ENCODE measurements at regions not wholly inside any gene's neighbourhood (a gene's known extent, or its start where the extent isn't known, plus 50 kb on each side); places are given as distances from the start of the nearest gene placed in this dataset.

DNA sequence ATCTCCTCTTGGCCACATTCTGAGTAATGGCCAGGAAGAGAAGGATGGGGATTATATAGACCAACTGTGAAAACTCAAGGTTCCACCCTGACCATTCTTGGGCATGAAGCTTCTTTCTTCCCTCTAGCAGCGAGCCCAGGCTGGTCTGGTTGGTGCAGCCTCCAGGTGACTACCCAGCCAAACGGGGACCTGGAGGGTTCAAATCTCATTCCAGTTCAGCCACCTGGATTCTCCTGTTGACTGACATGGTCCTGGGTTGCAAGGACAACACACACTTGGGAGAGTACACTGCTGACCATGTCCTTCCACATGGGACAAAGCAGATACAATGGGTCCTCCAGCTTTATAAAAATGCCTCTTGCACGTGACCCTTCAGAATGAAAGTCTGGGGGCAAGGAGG lies 67.0 kb downstream of the SHANK2 start:
- Histone ChIP-seq H3K9me3 (ENCODE audit: control insufficient read depth in 4 of 4, low read length in 3 of 4) (no peaks in the 10 kb centered on the region), H3K4me3 (ENCODE audit: low read depth in 1 of 3, low read length in 3 of 3) (no peak overlapping the region), H3K27me3 (ENCODE audit: control insufficient read depth in 4 of 4, insufficient read depth in 4 of 4, low read length in 3 of 4) (no peaks in the 10 kb centered on the region), H3K9ac (ENCODE audit: low read depth in 1 of 2, low read length in 2 of 2) (no peak overlapping the region), H3K36me3 (ENCODE audit: control insufficient read depth in 4 of 4, insufficient read depth in 3 of 4, low read depth in 1 of 4, low read length in 3 of 4) (peaks cover 0 to 4% (median 1%) of the 10 kb centered on the region in 4 donors), H3K4me1 (ENCODE audit: control insufficient read depth in 4 of 4, insufficient read depth in 4 of 4, low read length in 3 of 4) (peaks cover 0 to 6% (median 1%) of the 10 kb centered on the region in 4 donors), H3K27ac (ENCODE audit: low read depth in 1 of 2, low read length in 2 of 2) (no peak overlapping the region)
- WGBS: 94% methylated on average over 3 of the region's 3 CpGs
- TF ChIP-seq, protein P1, sequence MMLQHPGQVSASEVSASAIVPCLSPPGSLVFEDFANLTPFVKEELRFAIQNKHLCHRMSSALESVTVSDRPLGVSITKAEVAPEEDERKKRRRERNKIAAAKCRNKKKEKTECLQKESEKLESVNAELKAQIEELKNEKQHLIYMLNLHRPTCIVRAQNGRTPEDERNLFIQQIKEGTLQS (IDR thresholded peaks at IDR 0.05): no peak
- no peak for TF ChIP-seq NR2F2 (IDR thresholded peaks at IDR 0.05)
- TF ChIP-seq HNF4A (conservative IDR thresholded peaks at IDR 0.05): no peak
- TF ChIP-seq, protein P2, sequence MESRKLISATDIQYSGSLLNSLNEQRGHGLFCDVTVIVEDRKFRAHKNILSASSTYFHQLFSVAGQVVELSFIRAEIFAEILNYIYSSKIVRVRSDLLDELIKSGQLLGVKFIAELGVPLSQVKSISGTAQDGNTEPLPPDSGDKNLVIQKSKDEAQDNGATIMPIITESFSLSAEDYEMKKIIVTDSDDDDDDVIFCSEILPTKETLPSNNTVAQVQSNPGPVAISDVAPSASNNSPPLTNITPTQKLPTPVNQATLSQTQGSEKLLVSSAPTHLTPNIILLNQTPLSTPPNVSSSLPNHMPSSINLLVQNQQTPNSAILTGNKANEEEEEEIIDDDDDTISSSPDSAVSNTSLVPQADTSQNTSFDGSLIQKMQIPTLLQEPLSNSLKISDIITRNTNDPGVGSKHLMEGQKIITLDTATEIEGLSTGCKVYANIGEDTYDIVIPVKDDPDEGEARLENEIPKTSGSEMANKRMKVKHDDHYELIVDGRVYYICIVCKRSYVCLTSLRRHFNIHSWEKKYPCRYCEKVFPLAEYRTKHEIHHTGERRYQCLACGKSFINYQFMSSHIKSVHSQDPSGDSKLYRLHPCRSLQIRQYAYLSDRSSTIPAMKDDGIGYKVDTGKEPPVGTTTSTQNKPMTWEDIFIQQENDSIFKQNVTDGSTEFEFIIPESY (IDR thresholded peaks at IDR 0.05): no peak
- TF ChIP-seq FOXA2 (IDR thresholded peaks at IDR 0.05): no peak
- TF ChIP-seq, protein P3, sequence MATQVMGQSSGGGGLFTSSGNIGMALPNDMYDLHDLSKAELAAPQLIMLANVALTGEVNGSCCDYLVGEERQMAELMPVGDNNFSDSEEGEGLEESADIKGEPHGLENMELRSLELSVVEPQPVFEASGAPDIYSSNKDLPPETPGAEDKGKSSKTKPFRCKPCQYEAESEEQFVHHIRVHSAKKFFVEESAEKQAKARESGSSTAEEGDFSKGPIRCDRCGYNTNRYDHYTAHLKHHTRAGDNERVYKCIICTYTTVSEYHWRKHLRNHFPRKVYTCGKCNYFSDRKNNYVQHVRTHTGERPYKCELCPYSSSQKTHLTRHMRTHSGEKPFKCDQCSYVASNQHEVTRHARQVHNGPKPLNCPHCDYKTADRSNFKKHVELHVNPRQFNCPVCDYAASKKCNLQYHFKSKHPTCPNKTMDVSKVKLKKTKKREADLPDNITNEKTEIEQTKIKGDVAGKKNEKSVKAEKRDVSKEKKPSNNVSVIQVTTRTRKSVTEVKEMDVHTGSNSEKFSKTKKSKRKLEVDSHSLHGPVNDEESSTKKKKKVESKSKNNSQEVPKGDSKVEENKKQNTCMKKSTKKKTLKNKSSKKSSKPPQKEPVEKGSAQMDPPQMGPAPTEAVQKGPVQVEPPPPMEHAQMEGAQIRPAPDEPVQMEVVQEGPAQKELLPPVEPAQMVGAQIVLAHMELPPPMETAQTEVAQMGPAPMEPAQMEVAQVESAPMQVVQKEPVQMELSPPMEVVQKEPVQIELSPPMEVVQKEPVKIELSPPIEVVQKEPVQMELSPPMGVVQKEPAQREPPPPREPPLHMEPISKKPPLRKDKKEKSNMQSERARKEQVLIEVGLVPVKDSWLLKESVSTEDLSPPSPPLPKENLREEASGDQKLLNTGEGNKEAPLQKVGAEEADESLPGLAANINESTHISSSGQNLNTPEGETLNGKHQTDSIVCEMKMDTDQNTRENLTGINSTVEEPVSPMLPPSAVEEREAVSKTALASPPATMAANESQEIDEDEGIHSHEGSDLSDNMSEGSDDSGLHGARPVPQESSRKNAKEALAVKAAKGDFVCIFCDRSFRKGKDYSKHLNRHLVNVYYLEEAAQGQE (IDR thresholded peaks at IDR 0.05): no peak
- no peak for TF ChIP-seq GABPA (IDR thresholded peaks at IDR 0.05 in 1 of 2, conservative IDR thresholded peaks at IDR 0.05 in 1 of 2)
- DNase-seq (ENCODE audit: low spot score): no peak

DNA sequence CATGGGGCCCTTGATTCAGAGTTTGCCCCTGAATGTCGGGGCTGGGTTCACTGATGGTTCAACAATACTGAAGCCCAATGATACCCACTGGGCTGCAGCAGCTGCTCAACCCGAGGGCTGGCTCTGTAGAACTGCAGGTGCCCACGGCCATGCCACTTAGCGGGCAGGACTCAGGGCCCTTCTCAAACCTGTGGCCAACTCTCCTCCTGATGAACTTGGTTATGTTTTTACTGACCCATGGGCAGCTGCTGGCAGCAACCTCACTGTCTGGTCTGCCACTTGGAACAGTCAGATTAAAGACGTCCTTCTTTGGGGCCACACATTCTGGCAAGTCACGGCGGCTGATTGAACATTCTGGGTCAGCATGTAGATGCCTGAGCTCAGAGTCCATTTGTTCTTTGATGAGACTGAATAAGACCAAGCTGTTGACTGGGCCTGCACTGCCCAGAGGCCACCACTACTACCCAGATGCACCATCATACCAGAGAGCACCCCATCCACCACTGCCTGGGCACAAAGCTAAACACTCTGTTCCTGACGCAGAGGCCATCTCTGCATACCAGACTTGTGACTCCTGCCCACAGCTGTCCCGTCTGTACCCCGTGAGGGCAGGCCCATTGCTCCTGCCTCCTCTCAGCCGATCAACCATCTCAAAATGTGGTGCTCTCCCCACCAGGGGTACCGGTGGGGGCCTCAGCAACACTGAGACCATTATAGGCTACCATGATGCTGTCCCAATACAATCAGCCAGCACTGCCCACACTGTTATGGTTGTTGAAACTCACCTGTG lies 67.8 kb downstream of the SHANK2 start:
- Histone ChIP-seq H3K9ac (ENCODE audit: low read depth in 1 of 2, low read length in 2 of 2) (no peak overlapping the region), H3K27ac (ENCODE audit: low read depth in 1 of 2, low read length in 2 of 2) (no peak overlapping the region), H3K36me3 (ENCODE audit: control insufficient read depth in 4 of 4, insufficient read depth in 3 of 4, low read depth in 1 of 4, low read length in 3 of 4) (peaks cover 0 to 2% (median 0%) of the 10 kb centered on the region in 4 donors), H3K27me3 (ENCODE audit: control insufficient read depth in 4 of 4, insufficient read depth in 4 of 4, low read length in 3 of 4) (no peaks in the 10 kb centered on the region), H3K9me3 (ENCODE audit: control insufficient read depth in 4 of 4, low read length in 3 of 4) (no peaks in the 10 kb centered on the region), H3K4me1 (ENCODE audit: control insufficient read depth in 4 of 4, insufficient read depth in 4 of 4, low read length in 3 of 4) (peaks cover 0 to 14% (median 9%) of the 10 kb centered on the region in 4 donors), H3K4me3 (ENCODE audit: low read depth in 1 of 3, low read length in 3 of 3) (no peak overlapping the region)
- no peak for DNase-seq (ENCODE audit: low spot score)
- 93% methylated on average over 12 of the region's 12 CpGs for WGBS
- TF ChIP-seq SP1 (IDR thresholded peaks at IDR 0.05): no peak
- TF ChIP-seq FOXA2 (IDR thresholded peaks at IDR 0.05): no peak
- no peak for TF ChIP-seq YY1 (IDR thresholded peaks at IDR 0.05)
- TF ChIP-seq RXRA (IDR thresholded peaks at IDR 0.05): no peak
- TF ChIP-seq JUND (IDR thresholded peaks at IDR 0.05): no peak
- no peak for TF ChIP-seq CTCF (IDR thresholded peaks at IDR 0.05; ENCODE audit: low read depth, low read length, missing input control)
- no peak for TF ChIP-seq GABPA (IDR thresholded peaks at IDR 0.05 in 1 of 2, conservative IDR thresholded peaks at IDR 0.05 in 1 of 2)
- no peak for TF ChIP-seq HNF4A (conservative IDR thresholded peaks at IDR 0.05)
- TF ChIP-seq EGR1 (IDR thresholded peaks at IDR 0.05; ENCODE audit: low read depth in 2 of 2): no peak
- TF ChIP-seq, protein P3 (IDR thresholded peaks at IDR 0.05): no peak
- TF ChIP-seq, protein P1 (IDR thresholded peaks at IDR 0.05): no peak
- TF ChIP-seq, protein P2 (IDR thresholded peaks at IDR 0.05): no peak
- no peak for TF ChIP-seq HNF4G (IDR thresholded peaks at IDR 0.05)
- no peak for TF ChIP-seq FOXA1 (IDR thresholded peaks at IDR 0.05)
- TF ChIP-seq RAD21 (IDR thresholded peaks at IDR 0.05): no peak
- TF ChIP-seq NR2F2 (IDR thresholded peaks at IDR 0.05): no peak

All from liver (tissue), 8 donors.